AG04450 (cell line): ENCODE measurements at regions not wholly inside any gene's neighbourhood (a gene's known extent, or its start where the extent isn't known, plus 50 kb on each side); places are given as distances from the start of the nearest gene placed in this dataset.

Experiments used
- CTCF ChIA-PET: fragments of 300-600, 350-600 bp; formaldehyde crosslinking; extraction: SDS; loops from one replicate; lab custom pipeline; 2022; ENCODE audit warnings: antibody characterized with exemption, inconsistent platforms; lab: Charles Lee
- POLR2A ChIA-PET: fragments of 350-600 bp; formaldehyde crosslinking; extraction: SDS; loops from one replicate; lab custom pipeline; 2021; ENCODE audit warnings: antibody characterized with exemption, inconsistent platforms; lab: Yijun Ruan, JAX
- DNase-seq: peaks from one replicate; pipeline ENCODE4 v3.0.0-alpha.2; 2011; ENCODE audit warnings: low read depth, low spot score
- H3K27ac ChIP-seq: one replicate; pipeline ENCODE4 v1.5.1; 2012; ENCODE audit warnings: low read depth, low read length, control low read depth
- H3K27me3 ChIP-seq: one replicate; pipeline ENCODE4 v1.6.0; 2012; ENCODE audit warnings: low read length; ENCODE audit not compliant: control insufficient read depth, insufficient read depth
- H3K4me3 ChIP-seq: 2 replicates; pipeline ENCODE4 v1.5.1; 2011; ENCODE audit warnings: mild to moderate bottlenecking, low read depth, low read length, control low read depth
- H3K9me3 ChIP-seq: 2 replicates; pipeline ENCODE4 v1.5.1; 2012; ENCODE audit warnings: low read length; ENCODE audit not compliant: control insufficient read depth, insufficient read depth
- TF ChIP-seq, protein P1 (sequence below): IDR thresholded peaks from 2 replicates; pipeline ENCODE4 v1.5.1; 2011; ENCODE audit warnings: low read depth, low read length, control low read depth, inconsistent platforms

DNA sequence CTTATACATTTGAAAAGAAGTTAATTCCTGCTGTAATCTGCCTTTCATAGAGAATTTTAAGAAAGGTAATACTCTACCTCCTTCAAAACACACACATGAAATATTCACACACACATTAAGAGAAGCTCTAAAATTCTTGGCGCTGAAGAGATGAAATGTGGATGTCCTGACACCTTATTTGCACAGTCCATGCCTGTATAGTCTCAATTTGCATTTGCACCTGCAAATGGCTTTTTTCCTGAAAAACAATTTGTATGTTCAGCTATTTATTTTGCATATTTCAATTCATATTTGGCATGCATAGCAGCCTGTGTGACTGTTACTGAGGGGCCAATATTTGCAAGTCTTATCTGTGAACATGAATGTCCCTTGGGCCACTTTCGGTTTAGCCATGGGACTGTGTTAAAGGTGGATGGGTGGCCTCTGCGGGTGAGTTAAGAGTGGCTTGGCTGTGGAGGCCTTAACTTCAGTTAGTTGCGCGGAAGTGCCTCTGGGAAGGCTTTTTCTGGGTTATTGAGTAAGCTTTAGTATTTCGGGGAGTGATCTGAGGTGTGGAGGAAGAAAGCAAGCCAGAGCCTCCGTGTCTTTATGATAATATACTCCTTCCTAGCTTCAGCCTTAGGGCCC lies 443.3 kb upstream of the FAT1 start:
- no peak overlapping the region for H3K27ac ChIP-seq
- H3K9me3 ChIP-seq = no peaks in the 10 kb centered on the region
- H3K4me3 ChIP-seq = no peak overlapping the region
- no peak for DNase-seq
- ChIA-PET POLR2A (interaction anchor here (0.6 kb wide), 1 partner anchor 321 kb away, joined by 4 read pairs; no protein-coding TSS in a partner anchor), CTCF (no interaction called here)
- H3K27me3 ChIP-seq = no peaks in the 10 kb centered on the region
- TF ChIP-seq, protein P1, sequence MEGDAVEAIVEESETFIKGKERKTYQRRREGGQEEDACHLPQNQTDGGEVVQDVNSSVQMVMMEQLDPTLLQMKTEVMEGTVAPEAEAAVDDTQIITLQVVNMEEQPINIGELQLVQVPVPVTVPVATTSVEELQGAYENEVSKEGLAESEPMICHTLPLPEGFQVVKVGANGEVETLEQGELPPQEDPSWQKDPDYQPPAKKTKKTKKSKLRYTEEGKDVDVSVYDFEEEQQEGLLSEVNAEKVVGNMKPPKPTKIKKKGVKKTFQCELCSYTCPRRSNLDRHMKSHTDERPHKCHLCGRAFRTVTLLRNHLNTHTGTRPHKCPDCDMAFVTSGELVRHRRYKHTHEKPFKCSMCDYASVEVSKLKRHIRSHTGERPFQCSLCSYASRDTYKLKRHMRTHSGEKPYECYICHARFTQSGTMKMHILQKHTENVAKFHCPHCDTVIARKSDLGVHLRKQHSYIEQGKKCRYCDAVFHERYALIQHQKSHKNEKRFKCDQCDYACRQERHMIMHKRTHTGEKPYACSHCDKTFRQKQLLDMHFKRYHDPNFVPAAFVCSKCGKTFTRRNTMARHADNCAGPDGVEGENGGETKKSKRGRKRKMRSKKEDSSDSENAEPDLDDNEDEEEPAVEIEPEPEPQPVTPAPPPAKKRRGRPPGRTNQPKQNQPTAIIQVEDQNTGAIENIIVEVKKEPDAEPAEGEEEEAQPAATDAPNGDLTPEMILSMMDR = no peak

DNA sequence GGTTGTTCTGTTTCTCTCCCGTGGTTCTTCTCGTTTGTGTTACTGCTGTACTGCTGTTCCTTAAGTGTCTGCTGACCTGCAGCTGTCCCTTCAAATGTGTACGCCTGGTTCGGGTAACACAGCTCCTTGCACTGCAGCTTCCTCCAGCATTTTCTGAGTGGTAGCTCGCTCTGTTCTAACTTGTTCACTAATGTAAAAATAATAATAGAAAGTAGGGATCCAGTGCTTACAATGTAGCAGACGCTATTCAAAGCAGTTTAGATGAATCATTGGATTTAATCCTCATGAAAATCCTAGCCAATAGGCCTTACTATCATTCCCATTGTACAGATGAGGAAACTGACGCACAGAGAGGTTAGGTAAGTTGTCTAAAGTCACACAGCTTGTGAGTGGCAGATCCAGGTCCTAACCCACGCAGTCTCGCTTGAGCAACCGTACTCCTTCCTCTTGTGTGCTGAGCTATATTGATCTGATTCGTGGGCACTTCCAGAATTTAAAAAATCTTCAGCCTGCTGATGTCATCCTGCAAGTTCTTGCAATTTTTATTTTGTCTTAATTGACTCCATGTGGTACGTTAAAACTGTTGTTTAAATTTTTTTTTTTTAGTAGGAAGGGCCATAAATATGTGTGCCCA lies 448.2 kb upstream of the FAT1 start:
- no peak overlapping the region for H3K4me3 ChIP-seq
- POLR2A ChIA-PET = no interaction called here
- CTCF ChIA-PET = no interaction called here
- peak; percentile 7 for DNase-seq
- H3K27me3 ChIP-seq = no peaks in the 10 kb centered on the region
- TF ChIP-seq, protein P1 = no peak
- no peaks in the 10 kb centered on the region for H3K9me3 ChIP-seq
- no peak overlapping the region for H3K27ac ChIP-seq

DNA sequence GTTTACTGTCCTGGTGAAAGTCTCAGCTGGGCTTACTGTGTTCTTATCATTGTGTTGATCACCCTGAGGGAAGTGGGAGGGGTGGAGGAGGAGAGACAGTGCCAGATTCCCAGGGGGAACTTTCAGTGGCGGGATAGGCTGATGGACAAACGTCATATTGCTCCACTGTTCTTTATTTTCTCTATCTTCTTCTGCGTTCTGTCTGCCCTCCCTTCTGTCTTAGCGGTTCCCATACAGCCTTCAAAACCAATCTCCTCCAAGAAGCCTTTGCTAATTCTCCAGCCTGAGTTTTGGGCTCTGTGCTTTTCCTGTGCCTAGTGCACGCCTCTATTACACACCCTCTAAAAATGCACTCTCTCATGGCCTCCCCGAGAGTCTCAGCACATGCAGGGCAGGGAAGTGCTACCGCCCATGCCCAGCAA lies 448.7 kb upstream of the FAT1 start:
- TF ChIP-seq, protein P1 = no peak
- H3K27me3 ChIP-seq = no peaks in the 10 kb centered on the region
- DNase-seq = no peak
- POLR2A ChIA-PET = no interaction called here
- H3K9me3 ChIP-seq = no peaks in the 10 kb centered on the region
- CTCF ChIA-PET = no interaction called here
- no peak overlapping the region for H3K27ac ChIP-seq
- no peak overlapping the region for H3K4me3 ChIP-seq

DNA sequence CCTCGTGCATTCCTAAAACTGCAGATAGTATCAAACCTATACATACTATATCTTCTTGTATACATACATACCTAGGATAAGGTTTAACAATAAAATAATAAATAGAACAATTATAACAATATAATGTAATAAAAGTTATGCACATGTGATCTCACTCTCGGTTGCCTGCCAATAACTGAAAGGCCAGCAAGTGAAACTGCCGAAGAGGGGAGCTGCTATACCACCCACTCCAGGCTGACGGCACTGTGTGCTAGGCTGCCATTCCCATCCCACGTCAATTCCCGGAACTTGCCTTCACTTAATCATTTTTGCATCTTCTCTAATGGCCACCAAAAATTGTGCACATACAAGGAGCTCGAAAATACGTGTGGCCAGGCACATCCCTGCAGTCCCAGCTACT lies 451.1 kb upstream of the FAT1 start:
- ChIA-PET POLR2A (no interaction called here), CTCF (interaction anchor here (0.8 to 1.0 kb wide), 3 partner anchors 9 to 142 kb away, joined by 3 to 6 read pairs (median 4); no protein-coding TSS in a partner anchor)
- H3K9me3 ChIP-seq = no peaks in the 10 kb centered on the region
- no peak for DNase-seq
- no peaks in the 10 kb centered on the region for H3K27me3 ChIP-seq
- H3K27ac ChIP-seq = no peak overlapping the region
- H3K4me3 ChIP-seq = no peak overlapping the region
- TF ChIP-seq, protein P1 = no peak

DNA sequence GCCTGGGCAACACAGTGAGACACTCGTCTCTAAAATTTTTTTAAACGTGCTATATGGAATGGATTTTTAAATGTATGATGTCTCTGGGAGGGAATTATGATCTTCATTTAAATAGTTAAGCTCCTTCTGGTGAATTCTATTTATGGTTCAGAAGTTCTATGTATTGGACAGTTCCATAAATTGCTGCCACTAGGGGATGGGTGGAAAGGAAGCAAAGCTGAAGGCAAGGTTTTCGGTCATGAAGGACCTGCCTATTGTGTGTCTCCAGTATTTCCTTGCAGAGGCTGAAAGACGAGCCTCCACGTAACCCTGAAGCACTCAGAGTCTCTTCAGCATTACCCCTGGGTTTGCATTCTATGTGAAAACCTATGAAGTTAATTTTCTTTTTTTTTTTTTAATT lies 451.5 kb upstream of the FAT1 start:
- Histone ChIP-seq H3K9me3 (no peaks in the 10 kb centered on the region), H3K4me3 (no peak overlapping the region), H3K27me3 (no peaks in the 10 kb centered on the region), H3K27ac (no peak overlapping the region)
- CTCF ChIA-PET = interaction anchor here (0.8 to 1.0 kb wide), 3 partner anchors 9 to 142 kb away, joined by 3 to 6 read pairs (median 4); no protein-coding TSS in a partner anchor
- POLR2A ChIA-PET = no interaction called here
- no peak for DNase-seq
- TF ChIP-seq, protein P1 = peak; percentile 44
